ENCODE measurements at regions not wholly inside any gene's neighbourhood (a gene's known extent, or its start where the extent isn't known, plus 50 kb on each side); places are given as distances from the start of the nearest gene placed in this dataset.
"Not testable (repeated sequence)": the region's sequence is repeated elsewhere in the genome, so short reads cannot be mapped to it uniquely, and the experiment has no call there.

DNA sequence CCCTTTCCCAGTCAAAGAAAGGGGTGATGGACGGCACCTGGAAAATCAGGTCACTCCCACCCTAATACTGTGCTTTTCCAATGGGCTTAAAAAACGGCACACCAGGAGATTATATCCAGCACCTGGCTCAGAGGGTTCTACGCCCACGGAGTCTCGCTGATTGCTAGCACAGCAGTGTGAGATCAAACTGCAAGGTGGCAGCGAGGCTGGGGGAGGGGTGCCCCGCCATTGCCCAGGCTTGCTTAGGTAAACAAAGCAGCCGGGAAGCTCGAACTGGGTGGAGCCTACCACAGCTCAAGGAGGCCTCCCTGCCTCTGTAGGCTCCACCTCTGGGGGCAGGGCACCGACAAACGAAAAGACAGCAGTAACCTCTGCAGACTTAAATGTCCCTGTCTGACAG, 164.4 kb upstream of the SOX6 start:
- TF ChIP-seq, protein P1, sequence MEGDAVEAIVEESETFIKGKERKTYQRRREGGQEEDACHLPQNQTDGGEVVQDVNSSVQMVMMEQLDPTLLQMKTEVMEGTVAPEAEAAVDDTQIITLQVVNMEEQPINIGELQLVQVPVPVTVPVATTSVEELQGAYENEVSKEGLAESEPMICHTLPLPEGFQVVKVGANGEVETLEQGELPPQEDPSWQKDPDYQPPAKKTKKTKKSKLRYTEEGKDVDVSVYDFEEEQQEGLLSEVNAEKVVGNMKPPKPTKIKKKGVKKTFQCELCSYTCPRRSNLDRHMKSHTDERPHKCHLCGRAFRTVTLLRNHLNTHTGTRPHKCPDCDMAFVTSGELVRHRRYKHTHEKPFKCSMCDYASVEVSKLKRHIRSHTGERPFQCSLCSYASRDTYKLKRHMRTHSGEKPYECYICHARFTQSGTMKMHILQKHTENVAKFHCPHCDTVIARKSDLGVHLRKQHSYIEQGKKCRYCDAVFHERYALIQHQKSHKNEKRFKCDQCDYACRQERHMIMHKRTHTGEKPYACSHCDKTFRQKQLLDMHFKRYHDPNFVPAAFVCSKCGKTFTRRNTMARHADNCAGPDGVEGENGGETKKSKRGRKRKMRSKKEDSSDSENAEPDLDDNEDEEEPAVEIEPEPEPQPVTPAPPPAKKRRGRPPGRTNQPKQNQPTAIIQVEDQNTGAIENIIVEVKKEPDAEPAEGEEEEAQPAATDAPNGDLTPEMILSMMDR (conservative IDR thresholded peaks at IDR 0.05 in 1 of 2, IDR thresholded peaks at IDR 0.05 in 1 of 2; ENCODE audit: low read depth in 1 of 2, low read length in 2 of 2) = not testable (repeated sequence)
- TF ChIP-seq EZH2 (IDR thresholded peaks at IDR 0.05; ENCODE audit: low read length, missing control alignments) = not testable (repeated sequence)

Data from fibroblast of lung (primary cell).